Eye (tissue), 1 donor: ENCODE measurements at regions not wholly inside any gene's neighbourhood (a gene's known extent, or its start where the extent isn't known, plus 50 kb on each side); places are given as distances from the start of the nearest gene placed in this dataset.

Experiments used
- DNase-seq: peaks from one replicate; pipeline ENCODE4 v3.0.0-alpha.2; 2015

DNA sequence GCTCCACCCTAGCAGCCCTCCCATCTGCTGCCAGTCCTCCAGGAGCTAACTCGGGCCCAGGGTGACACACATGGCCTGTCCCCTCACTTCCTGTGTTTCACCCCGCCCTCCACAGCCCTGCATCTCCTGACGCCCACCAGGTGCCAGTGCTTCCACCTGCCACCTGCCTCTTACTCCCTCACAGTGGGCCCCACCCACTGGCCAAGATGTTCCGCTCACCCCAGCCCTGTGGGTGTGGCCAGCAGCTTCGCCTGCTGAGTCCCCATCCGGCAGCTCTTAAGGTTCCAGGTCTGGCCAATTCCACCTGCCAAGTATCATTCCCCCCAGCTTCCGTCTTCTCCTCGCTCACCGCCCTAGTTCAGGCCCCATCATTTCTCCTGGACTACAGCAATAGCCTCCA is 184.1 kb downstream of the MBOAT1 start:
- no peak for DNase-seq

DNA sequence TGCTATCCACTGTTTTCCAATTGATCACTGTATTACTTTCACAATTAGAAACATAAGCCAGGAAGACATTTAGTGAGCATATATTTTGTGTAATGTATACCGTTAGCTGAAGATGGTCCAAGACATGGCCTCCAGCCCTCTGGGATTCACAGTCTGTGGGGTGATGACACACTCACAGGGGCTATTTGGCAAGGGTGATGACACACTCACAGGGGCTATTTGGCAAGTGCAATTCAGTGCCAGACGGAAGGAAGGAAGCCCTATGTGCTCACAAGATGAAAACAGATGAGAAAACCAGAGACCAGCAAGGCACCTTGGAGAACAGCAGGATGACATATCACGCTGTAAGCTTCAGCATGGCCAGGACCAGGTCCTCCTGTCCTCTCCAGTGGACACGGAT is 183.7 kb downstream of the MBOAT1 start:
- DNase-seq, result no peak

DNA sequence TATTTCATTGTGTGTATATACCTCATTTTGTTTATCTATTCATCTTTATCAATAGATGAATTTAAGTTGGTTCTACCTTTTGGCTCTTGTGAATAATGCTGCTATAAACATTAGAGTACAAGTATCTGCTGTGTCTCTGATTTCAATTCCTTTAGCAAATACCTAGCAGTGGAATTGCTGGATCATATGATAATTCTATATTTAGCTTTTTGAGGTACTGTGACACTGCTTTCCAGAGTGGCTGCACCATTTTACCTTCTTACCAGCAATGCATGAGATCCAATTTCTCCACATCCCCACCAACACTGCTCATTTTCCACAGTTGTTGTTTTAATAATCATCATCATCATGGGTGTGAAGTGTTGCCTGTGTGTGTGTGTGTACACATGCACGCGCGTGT is 182.3 kb downstream of the MBOAT1 start:
- DNase-seq, result no peak

DNA sequence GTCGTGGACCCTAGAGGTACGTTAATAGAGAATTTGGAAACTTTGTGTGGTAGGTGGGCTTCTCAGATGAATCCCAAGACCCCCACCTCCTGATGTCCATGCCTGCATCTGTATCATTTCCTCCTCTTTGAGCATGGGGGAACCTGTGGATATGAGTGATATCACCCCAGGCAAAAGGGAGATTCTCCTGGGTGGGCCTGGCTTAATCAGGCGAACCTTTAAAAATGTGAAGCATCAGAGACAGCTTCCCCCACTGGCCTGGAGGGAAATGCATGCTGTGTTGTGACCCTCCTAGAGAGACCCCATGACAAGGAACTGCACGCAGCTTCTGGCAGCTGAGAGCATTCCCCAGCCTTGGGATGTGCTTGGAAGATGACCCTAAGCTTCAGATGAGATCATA is 180.9 kb downstream of the MBOAT1 start:
- DNase-seq, result no peak

DNA sequence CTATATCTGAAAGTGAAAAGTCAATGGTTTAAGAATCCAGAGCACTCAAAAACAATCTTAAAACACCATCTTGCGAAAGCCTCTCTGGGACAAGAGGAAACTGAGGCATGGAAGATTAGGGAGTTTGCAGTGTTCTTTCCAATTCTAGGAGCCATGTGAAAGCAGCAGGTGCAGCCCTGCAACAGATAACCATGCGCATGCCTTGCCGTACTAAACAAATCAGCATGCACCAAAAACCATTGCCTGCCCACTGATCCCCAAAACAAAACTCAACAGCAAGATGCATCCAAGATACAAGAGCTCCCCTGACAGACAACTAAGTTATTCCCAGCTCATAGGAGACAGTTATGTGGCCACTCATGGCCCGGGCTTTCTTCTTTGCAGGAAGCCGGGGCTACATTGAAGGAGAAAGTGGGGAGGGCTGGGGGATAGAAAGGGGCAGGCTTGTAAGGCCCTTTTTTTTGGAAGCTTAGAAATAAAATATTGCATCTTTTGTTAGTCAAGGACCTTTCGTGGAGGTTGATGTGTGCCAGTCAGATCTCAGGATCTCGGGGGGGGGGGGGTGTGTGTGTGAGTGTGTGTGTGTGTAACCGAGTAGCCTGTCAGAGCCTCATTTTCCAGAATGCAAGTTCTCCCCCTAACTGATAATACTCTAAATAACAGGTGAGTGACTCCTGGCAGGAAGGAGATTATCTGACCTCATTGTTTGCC is 178.4 kb downstream of the MBOAT1 start:
- no peak for DNase-seq

DNA sequence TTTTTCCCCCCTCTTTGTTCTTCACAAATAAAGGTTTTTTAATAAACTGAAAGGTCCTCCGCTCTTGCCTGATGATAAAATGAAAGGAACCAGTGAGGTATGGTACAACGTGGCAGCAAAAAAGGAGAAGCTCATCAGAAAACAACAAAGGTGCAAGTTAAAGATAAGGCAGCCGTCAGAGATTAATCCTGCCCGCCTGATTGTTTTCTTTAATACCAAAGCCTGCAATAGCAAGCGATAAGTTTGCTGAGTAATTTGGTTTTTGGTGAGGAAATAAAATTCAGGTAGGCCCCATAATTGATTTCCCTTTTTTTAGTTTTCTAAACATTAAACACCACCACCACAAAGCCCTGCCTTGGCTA is 177.9 kb downstream of the MBOAT1 start:
- no peak for DNase-seq

DNA sequence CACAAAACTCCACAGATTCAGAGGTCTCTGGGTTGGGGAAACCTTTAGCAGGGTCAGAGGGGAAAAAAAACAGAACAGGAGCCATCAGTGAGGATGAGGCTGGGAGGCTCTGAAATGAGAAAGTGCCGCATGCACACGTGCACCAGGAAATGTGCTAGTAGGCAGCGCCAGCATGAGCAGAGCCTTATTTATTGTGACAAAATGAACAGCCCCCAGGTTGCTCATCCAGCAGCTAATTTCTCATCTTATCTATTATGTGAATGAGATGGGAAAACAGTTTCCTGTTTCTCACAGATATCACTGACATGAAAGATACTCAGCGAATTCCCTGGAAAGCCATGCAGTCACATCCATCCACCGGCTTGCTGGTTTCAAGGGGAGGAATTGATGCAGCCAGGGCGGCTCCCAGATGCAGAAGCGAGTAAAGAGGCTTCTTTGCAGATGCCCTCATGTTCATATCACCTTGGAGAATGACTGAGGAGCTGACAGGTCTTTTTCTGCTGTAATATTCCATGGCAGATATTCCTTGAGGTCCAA is 176.1 kb downstream of the MBOAT1 start:
- no peak for DNase-seq

DNA sequence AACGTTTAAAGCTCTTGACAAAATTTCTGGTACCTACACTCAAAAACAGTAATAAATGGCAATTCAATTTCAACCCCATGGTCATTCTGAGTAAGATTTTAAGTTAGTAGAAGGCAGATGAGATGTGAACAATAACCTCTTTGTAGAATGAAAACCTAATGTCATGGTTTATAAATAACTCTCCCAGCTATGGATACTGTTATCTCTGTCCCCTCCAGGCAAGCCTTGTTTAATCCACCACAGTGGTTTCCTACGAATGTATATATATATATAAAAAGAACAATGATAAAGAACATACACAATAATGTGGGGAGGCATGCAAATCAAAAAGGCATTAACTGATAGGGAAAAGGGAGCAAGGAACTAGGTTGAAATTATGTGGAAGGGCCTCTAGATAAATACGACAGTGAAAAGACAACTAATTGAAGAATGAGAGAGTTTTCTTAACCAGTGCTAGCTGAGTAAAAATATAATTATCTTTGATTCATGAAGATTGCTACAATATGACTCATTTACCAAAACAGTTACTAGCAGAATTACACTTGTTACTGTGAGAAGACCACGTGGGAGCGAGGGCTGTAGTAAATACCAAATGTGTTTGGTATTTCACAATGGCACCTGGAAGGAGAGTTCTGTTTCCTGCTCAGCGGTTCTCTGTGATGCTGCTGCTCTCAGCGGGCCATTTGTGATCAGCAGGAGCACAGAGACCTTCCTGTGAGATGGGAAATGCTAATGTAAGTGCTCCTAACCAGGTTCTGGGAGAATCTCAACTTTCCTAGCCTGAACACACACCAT is 173.7 kb downstream of the MBOAT1 start:
- DNase-seq, result no peak

DNA sequence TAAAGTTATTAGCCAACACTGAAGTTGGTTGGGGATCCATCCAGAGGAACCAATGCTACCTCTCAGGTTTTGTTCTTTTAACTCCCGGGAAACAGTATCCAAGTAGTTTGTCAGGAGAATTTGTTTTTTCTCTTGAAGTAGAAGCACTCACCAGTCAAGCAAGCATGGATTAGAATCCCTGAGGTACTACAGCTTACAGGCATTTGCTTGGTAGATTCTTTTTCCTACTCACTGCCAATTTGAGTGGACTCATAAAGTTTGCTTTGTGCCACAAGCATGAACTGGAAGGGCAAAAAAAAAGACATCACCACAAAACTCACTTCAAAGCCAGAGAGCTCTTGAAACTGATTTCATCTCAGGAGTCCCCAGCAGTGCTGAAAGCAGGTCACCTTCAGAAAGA is 167.4 kb downstream of the MBOAT1 start:
- DNase-seq, result no peak
